H1 (cell line): ENCODE measurements at regions not wholly inside any gene's neighbourhood (a gene's known extent, or its start where the extent isn't known, plus 50 kb on each side); places are given as distances from the start of the nearest gene placed in this dataset.
A peak's percentile ranks its signal among the peaks of the same experiment; 100 is the strongest.

Experiments
- CTCF ChIA-PET: fragments of 300-600 bp; sonication (Branson Sonifier 250); formaldehyde crosslinking; loops from one replicate; lab custom pipeline; 2021; ENCODE audit not compliant: partially characterized antibody; lab: Charles Lee
- POLR2A ChIA-PET: fragments of 300-600 bp; sonication (Branson Sonifier 250); formaldehyde crosslinking; loops from one replicate; lab custom pipeline; 2021; ENCODE audit warnings: inconsistent platforms; ENCODE audit not compliant: partially characterized antibody; lab: Charles Lee
- DNase-seq, 2 experiments: peaks; one replicate each; pipeline versions ENCODE4 v3.0.0 to v3.0.0-alpha.2; 2010 to 2022; ENCODE audit warnings: low spot score in 2 of 2, low read depth in 1 of 2, mixed read lengths in 1 of 2
- FAIRE-seq: peaks from 2 replicates; lab custom pipeline; 2011; peaks lifted over from hg19 to GRCh38; lab: Jason Lieb, UNC
- H2AFZ ChIP-seq: 2 replicates; pipeline ENCODE4 v1.8.1; 2012; ENCODE audit warnings: low read length, inconsistent platforms
- H2AK5ac ChIP-seq: 2 replicates; pipeline ENCODE4 v1.6.1; 2013; ENCODE audit warnings: low read depth, low read length
- H2BK120ac ChIP-seq: replicated peaks from 2 replicates; pipeline ENCODE3; 2013; ENCODE audit warnings: low read depth, low read length, inconsistent platforms
- H2BK12ac ChIP-seq: 2 replicates; pipeline ENCODE4 v1.6.1; 2013; ENCODE audit warnings: low read depth, low read length
- H2BK15ac ChIP-seq: 2 replicates; pipeline ENCODE4 v1.6.1; 2013; ENCODE audit warnings: low read length
- H2BK20ac ChIP-seq: 2 replicates; pipeline ENCODE4 v1.6.1; 2013; ENCODE audit warnings: low read length
- H2BK5ac ChIP-seq: 2 replicates; pipeline ENCODE4 v1.6.1; 2013; ENCODE audit warnings: low read depth, low read length
- H3K14ac ChIP-seq: 2 replicates; pipeline ENCODE4 v1.6.1; 2013; ENCODE audit warnings: inconsistent platforms; ENCODE audit not compliant: insufficient read length
- H3K18ac ChIP-seq: 2 replicates; pipeline ENCODE4 v1.6.1; 2013; ENCODE audit warnings: low read length; ENCODE audit errors: extremely low read depth
- H3K23ac ChIP-seq: 2 replicates; pipeline ENCODE4 v1.6.1; 2013; ENCODE audit warnings: inconsistent platforms; ENCODE audit not compliant: insufficient read length
- H3K23me2 ChIP-seq: 2 replicates; pipeline ENCODE4 v1.6.1; 2013; ENCODE audit warnings: low read depth, low read length
- H3K27ac ChIP-seq: 2 replicates; pipeline ENCODE4 v1.6.1; 2011; ENCODE audit warnings: low read depth, low read length, inconsistent platforms
- H3K27me3 ChIP-seq, 4 experiments: replicated peaks in 1 of 4; 1 replicate in 1 of 4; 2 replicates in 3 of 4; pipeline versions ENCODE4 v1.6.1 to v1.8.1; 2011 to 2013; ENCODE audit warnings: low read length in 3 of 4, mild to moderate bottlenecking in 3 of 4, inconsistent platforms in 2 of 4, mixed read lengths in 2 of 4, moderate library complexity in 1 of 4; ENCODE audit not compliant: control insufficient read depth in 3 of 4, insufficient read depth in 3 of 4; ENCODE audit errors: extremely low read depth in 1 of 4
- H3K36me3 ChIP-seq, 4 experiments: 2 replicates each; pipeline versions ENCODE4 v1.6.1 to v1.8.1; 2011 to 2013; ENCODE audit warnings: mild to moderate bottlenecking in 4 of 4, low read length in 3 of 4, moderate library complexity in 2 of 4, control low read depth in 1 of 4, inconsistent platforms in 1 of 4; ENCODE audit not compliant: insufficient read depth in 4 of 4, control insufficient read depth in 2 of 4
- H3K4ac ChIP-seq: replicated peaks from 2 replicates; pipeline ENCODE3; 2013; ENCODE audit warnings: low read length, low read depth, mixed read lengths, inconsistent platforms; ENCODE audit not compliant: insufficient read length
- H3K4me1 ChIP-seq, 4 experiments: replicated peaks in 1 of 4; 1 replicate in 1 of 4; 2 replicates in 3 of 4; pipeline versions ENCODE4 v1.6.1 to v1.8.1; 2011 to 2013; ENCODE audit warnings: low read length in 3 of 4, inconsistent platforms in 2 of 4, mixed read lengths in 1 of 4; ENCODE audit not compliant: insufficient read depth in 4 of 4, control insufficient read depth in 3 of 4
- H3K4me2 ChIP-seq, 2 experiments: 2 replicates each; pipeline versions ENCODE4 v1.6.1 to v1.8.1; 2011 to 2013; ENCODE audit warnings: low read depth in 2 of 2, low read length in 2 of 2, control low read depth in 1 of 2, inconsistent platforms in 1 of 2, mild to moderate bottlenecking in 1 of 2; ENCODE audit not compliant: insufficient read depth in 1 of 2
- H3K4me3 ChIP-seq, 4 experiments: fragments of 200-600, 300-600 bp in 1 of 4; sonication (generic), shearing (Covaris generic), sonication (Bioruptor Twin) in 1 of 4; 2 replicates each; pipeline versions ENCODE4 v1.5.1 to v1.8.1; 2011 to 2016; ENCODE audit warnings: low read length in 4 of 4, low read depth in 3 of 4, control low read depth in 2 of 4, inconsistent platforms in 2 of 4, mild to moderate bottlenecking in 2 of 4, mixed read lengths in 1 of 4, moderate library complexity in 1 of 4; ENCODE audit not compliant: insufficient read depth in 2 of 4; ENCODE audit errors: extremely low read depth in 1 of 4
- H3K56ac ChIP-seq: replicated peaks from 2 replicates; pipeline ENCODE3; 2013; ENCODE audit warnings: low read depth, mild to moderate bottlenecking, mixed read lengths, low read length, inconsistent platforms; ENCODE audit not compliant: insufficient read length
- H3K79me1 ChIP-seq: 2 replicates; pipeline ENCODE4 v1.6.1; 2013; ENCODE audit warnings: low read depth, low read length, control low read depth
- H3K79me2 ChIP-seq, 2 experiments: 2 replicates each; pipeline versions ENCODE4 v1.6.1 to v1.8.1; 2012 to 2013; ENCODE audit warnings: low read length in 2 of 2, mild to moderate bottlenecking in 2 of 2, inconsistent platforms in 1 of 2; ENCODE audit not compliant: insufficient read depth in 2 of 2, control insufficient read depth in 1 of 2
- H3K9ac ChIP-seq, 4 experiments: replicated peaks in 1 of 4; 1 replicate in 1 of 4; 2 replicates in 3 of 4; pipeline versions ENCODE4 v1.6.1 to v1.8.1; 2011 to 2013; ENCODE audit warnings: low read depth in 3 of 4, low read length in 3 of 4, control low read depth in 2 of 4, mild to moderate bottlenecking in 2 of 4, moderate library complexity in 2 of 4, inconsistent platforms in 1 of 4; ENCODE audit errors: extremely low read depth in 1 of 4
- H3K9me3 ChIP-seq, 2 experiments: 2 replicates each; pipeline versions ENCODE4 v1.6.1 to v1.8.1; 2012 to 2013; ENCODE audit warnings: mild to moderate bottlenecking in 2 of 2, moderate library complexity in 2 of 2, control low read depth in 1 of 2, inconsistent platforms in 1 of 2, low read depth in 1 of 2, low read length in 1 of 2, mixed read lengths in 1 of 2; ENCODE audit not compliant: insufficient read depth in 2 of 2
- H4K20me1 ChIP-seq, 2 experiments: replicated peaks in 1 of 2; 2 replicates each; pipeline versions ENCODE3 to v1.8.1; 2011 to 2013; ENCODE audit warnings: inconsistent platforms in 2 of 2, low read length in 2 of 2, mild to moderate bottlenecking in 1 of 2; ENCODE audit not compliant: insufficient read depth in 2 of 2, control insufficient read depth in 1 of 2
- H4K5ac ChIP-seq: 2 replicates; pipeline ENCODE4 v1.6.1; 2013; ENCODE audit warnings: low read length, low read depth, mixed read lengths, inconsistent platforms; ENCODE audit not compliant: insufficient read length
- H4K8ac ChIP-seq: 2 replicates; pipeline ENCODE4 v1.8.0; 2013; ENCODE audit warnings: mild to moderate bottlenecking, moderate library complexity, low read length, inconsistent platforms; ENCODE audit not compliant: insufficient read depth; ENCODE audit errors: extremely low read depth
- H4K91ac ChIP-seq: replicated peaks from 2 replicates; pipeline ENCODE3; 2013; ENCODE audit warnings: low read length, mixed read lengths, inconsistent platforms; ENCODE audit not compliant: insufficient read length
- POLR2AphosphoS5 ChIP-seq: IDR thresholded peaks from 2 replicates; pipeline ENCODE4 v1.6.1; 2011; ENCODE audit warnings: low read depth, low read length
- RAD21 ChIP-seq, 2 experiments: IDR thresholded peaks in 1 of 2; conservative IDR thresholded peaks in 1 of 2; 2 replicates each; pipeline ENCODE4 v1.6.1; 2011; ENCODE audit warnings: low read depth in 2 of 2, low read length in 2 of 2, improper control_type of control experiment in 1 of 2, inconsistent platforms in 1 of 2, mild to moderate bottlenecking in 1 of 2, moderate library complexity in 1 of 2
- WGBS, 2 experiments: shearing (Covaris generic) in 1 of 2; methylation state at CpG; one replicate each; pipeline versions ENCODE4 v1.1.6 to v1.1.7; 2013 to 2015; ENCODE audit warnings: low lambda C conversion rate in 2 of 2, mixed read lengths in 2 of 2, inconsistent platforms in 1 of 2, low coverage in 1 of 2, missing lambda C conversion rate in 1 of 2; ENCODE audit not compliant: insufficient replicate concordance in 2 of 2, insufficient coverage in 1 of 2, insufficient read length in 1 of 2; ENCODE audit errors: extremely low coverage in 1 of 2, missing lambda C conversion rate in 1 of 2; 5-methylcytosine and 5-hydroxymethylcytosine counted together

DNA sequence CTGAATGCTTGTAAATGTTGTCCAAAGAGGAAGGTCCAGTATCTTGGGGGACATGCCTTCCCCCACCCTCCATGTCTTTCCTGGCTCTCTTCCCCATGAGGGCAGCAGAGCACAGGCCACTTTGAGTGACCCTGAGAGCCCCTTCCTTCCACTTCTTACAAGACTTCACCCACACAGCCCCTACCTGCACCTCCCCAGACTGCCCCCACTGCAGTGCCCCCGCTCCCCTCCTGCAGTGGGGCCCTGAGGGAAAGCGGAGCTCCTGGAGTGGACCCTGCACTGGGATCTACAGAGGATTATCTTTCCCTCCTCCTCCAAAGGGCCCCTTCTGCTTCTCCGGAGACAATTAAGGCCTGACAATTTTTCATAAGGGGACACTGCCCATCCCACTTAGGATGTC, 326.8 kb downstream of the TCERG1L start:
- no peak overlapping the region for H4K5ac ChIP-seq
- no peaks in the 10 kb centered on the region for H3K79me2 ChIP-seq
- H3K4me2 ChIP-seq = no peak overlapping the region
- ChIA-PET POLR2A (no interaction called here), CTCF (interaction anchor here (2.0 to 2.7 kb wide), 2 partner anchors 91 to 100 kb away, joined by 5 to 8 read pairs; no protein-coding TSS in a partner anchor)
- TF ChIP-seq POLR2AphosphoS5 (no peak), RAD21 (IDR thresholded peaks at IDR 0.05 in 1 of 2, conservative IDR thresholded peaks at IDR 0.05 in 1 of 2; ENCODE audit: low read depth in 2 of 2, low read length in 2 of 2) (peak in 1 of 2 experiments; percentile 26; a peak in 2 of 4 replicates)
- no peak overlapping the region for H3K23ac ChIP-seq
- H3K4me3 ChIP-seq = no peak overlapping the region
- WGBS, 2 experiments = 96% methylated on average over 2 of the region's 3 CpGs; no CpG with 5 or more reads in 1 of the 2 experiments
- FAIRE-seq (no peak), DNase-seq (peak in 1 of 2 experiments; percentile 33)
- no peak overlapping the region for H2AFZ ChIP-seq
- H3K4me1 ChIP-seq = no peaks in the 10 kb centered on the region
- H3K4ac ChIP-seq = no peak overlapping the region
- no peak overlapping the region for H4K91ac ChIP-seq
- H4K20me1 ChIP-seq = no peaks in the 10 kb centered on the region
- H3K79me1 ChIP-seq = no peaks in the 10 kb centered on the region; the same call in 1 of the 2 replicates
- H3K14ac ChIP-seq = no peak overlapping the region
- no peak overlapping the region for H4K8ac ChIP-seq
- H2AK5ac ChIP-seq = no peak overlapping the region
- H3K23me2 ChIP-seq = no peaks in the 10 kb centered on the region; the same call in 1 of the 2 replicates
- no peak overlapping the region for H2BK12ac ChIP-seq
- no peak overlapping the region for H3K56ac ChIP-seq
- H2BK20ac ChIP-seq = no peak overlapping the region
- peaks cover 4 to 8% of the 10 kb centered on the region in 2 experiments; a peak in 2 of 4 replicates for H3K9me3 ChIP-seq
- H2BK120ac ChIP-seq = no peak overlapping the region
- H3K36me3 ChIP-seq = no peaks in the 10 kb centered on the region
- no peak overlapping the region for H3K9ac ChIP-seq
- no peak overlapping the region for H3K18ac ChIP-seq
- no peak overlapping the region for H2BK15ac ChIP-seq
- H3K27ac ChIP-seq = no peak overlapping the region
- H2BK5ac ChIP-seq = no peak overlapping the region
- no peaks in the 10 kb centered on the region for H3K27me3 ChIP-seq
